ENCODE measurements at regions not wholly inside any gene's neighbourhood (a gene's known extent, or its start where the extent isn't known, plus 50 kb on each side); places are given as distances from the start of the nearest gene placed in this dataset.

DNA sequence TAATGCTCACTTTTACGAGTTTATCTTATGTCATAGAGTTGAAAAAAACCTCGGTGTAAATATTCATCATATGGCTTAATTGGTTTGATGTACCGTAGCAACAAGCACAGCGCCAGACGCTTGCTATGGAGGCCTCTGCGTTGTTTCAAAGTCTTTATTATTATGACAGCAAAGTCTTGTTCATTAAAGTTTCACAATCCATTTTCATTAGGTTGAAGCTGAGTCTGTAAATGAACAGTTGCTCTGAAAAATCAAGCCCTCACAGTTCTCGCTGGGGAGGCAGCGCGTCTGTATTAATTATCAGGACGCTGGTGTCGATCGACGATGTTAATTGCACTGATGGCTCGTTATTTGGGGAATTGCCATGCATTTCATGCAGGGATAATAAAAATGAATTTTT, 185.6 kb downstream of the INSC start:
- Mint-ChIP-seq H3K27ac (no peak overlapping the region), H3K27me3 (peaks cover 4% of the 10 kb centered on the region), H3K4me3 (no peak overlapping the region), H3K36me3 (no peaks in the 10 kb centered on the region), H3K9me3 (peaks cover 4% of the 10 kb centered on the region), H3K4me1 (no peaks in the 10 kb centered on the region)
- DNase-seq = no peak

GRCh38 chr11:15307619-15308024, 192.9 kb downstream of the INSC start:
- H3K36me3 Mint-ChIP-seq = no peaks in the 10 kb centered on the region
- H3K4me1 Mint-ChIP-seq = peaks cover 2% of the 10 kb centered on the region
- no peak overlapping the region for H3K27ac Mint-ChIP-seq
- H3K9me3 Mint-ChIP-seq = peaks cover 4% of the 10 kb centered on the region
- no peak overlapping the region for H3K4me3 Mint-ChIP-seq
- DNase-seq = no peak
- H3K27me3 Mint-ChIP-seq = peaks cover 1% of the 10 kb centered on the region

- DNase-seq = no peak
- H3K4me3 Mint-ChIP-seq = no peak overlapping the region
- no peak overlapping the region for H3K27ac Mint-ChIP-seq
- peaks cover 2% of the 10 kb centered on the region for H3K4me1 Mint-ChIP-seq
- no peaks in the 10 kb centered on the region for H3K27me3 Mint-ChIP-seq
- peaks cover 3% of the 10 kb centered on the region for H3K9me3 Mint-ChIP-seq
- no peaks in the 10 kb centered on the region for H3K36me3 Mint-ChIP-seq
These were observed 194.1 kb downstream of the INSC start for GRCh38 chr11:15308840-15309239.

DNA sequence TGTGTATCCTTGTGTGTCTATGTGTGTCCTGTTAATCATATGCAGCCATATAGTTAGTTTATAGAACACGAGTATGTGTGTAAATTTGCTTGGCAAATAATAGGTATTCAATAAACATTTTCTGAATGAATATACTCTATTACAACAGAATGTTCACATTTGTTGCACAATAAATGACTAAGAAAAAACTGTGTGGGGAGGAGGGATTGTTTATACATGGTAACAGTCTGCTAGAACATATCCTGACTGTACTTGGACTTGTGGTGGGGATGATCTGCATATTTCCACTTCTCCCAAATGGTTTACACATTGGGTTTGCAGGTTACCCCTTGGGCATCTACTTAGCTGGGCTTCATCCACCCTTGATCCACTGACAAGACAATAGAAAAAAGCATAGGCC, 194.6 kb downstream of the INSC start:
- H3K27me3 Mint-ChIP-seq = no peaks in the 10 kb centered on the region
- H3K4me3 Mint-ChIP-seq = no peak overlapping the region
- no peak for DNase-seq
- H3K27ac Mint-ChIP-seq = no peak overlapping the region
- H3K9me3 Mint-ChIP-seq = no peaks in the 10 kb centered on the region
- no peaks in the 10 kb centered on the region for H3K36me3 Mint-ChIP-seq
- peaks cover 2% of the 10 kb centered on the region for H3K4me1 Mint-ChIP-seq

GRCh38 chr11:15313862-15314261, 199.1 kb downstream of the INSC start:
- H3K4me3 Mint-ChIP-seq = no peak overlapping the region
- no peak for DNase-seq
- no peaks in the 10 kb centered on the region for H3K36me3 Mint-ChIP-seq
- H3K27me3 Mint-ChIP-seq = no peaks in the 10 kb centered on the region
- H3K4me1 Mint-ChIP-seq = no peaks in the 10 kb centered on the region
- H3K27ac Mint-ChIP-seq = no peak overlapping the region
- no peaks in the 10 kb centered on the region for H3K9me3 Mint-ChIP-seq

- H3K36me3 Mint-ChIP-seq = no peaks in the 10 kb centered on the region
- no peaks in the 10 kb centered on the region for H3K4me1 Mint-ChIP-seq
- no peaks in the 10 kb centered on the region for H3K9me3 Mint-ChIP-seq
- H3K27me3 Mint-ChIP-seq = no peaks in the 10 kb centered on the region
- H3K27ac Mint-ChIP-seq = no peak overlapping the region
- no peak overlapping the region for H3K4me3 Mint-ChIP-seq
- DNase-seq = no peak
These were observed 204.1 kb downstream of the INSC start for GRCh38 chr11:15318814-15319213.

DNA sequence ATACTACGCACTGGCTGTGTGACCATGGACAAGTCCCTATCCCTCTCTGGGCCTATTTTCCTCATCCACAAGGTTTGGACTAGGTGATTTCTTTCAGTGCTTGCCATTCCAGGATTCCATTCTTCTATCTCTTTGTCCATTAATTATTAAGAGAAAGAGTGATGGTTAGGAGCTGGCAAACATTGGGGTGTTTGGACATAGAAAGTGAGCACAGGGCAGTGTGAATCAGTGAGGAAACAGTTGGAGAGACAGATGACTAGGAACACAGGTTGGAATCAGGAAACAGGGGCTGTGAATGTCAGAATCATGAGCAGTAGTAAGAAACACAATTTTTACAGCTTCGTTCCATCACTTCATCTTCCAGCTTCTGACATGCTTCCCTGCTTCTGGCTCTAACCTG, 211.8 kb downstream of the INSC start:
- H3K36me3 Mint-ChIP-seq = no peaks in the 10 kb centered on the region
- H3K4me1 Mint-ChIP-seq = no peaks in the 10 kb centered on the region
- H3K27me3 Mint-ChIP-seq = no peaks in the 10 kb centered on the region
- H3K9me3 Mint-ChIP-seq = no peaks in the 10 kb centered on the region
- DNase-seq = no peak
- H3K27ac Mint-ChIP-seq = no peak overlapping the region
- no peak overlapping the region for H3K4me3 Mint-ChIP-seq

DNA sequence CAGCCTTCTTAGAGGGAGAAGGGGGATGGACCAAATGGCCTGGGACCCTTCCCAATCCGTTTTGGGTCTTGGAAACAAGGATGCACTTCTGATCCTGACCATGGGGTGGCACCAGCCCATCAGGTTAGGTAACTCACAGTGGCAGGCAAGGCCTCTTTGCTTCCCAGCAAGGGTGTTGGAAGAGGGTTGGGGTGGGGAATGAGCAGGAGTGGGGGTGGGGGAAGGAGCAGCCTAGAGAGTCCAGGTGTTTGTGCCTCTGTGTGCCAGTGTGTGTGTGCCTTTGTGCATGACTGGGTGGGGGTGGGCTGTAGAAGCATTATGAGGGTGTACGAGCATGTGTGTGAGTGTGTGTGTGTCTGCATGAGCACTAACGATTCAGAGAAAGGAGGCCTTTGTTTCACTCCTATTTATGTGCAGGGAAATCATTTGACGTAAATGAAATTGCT, 213.1 kb downstream of the INSC start:
- Mint-ChIP-seq H3K4me1 (no peaks in the 10 kb centered on the region), H3K27me3 (no peaks in the 10 kb centered on the region), H3K27ac (no peak overlapping the region), H3K9me3 (no peaks in the 10 kb centered on the region), H3K4me3 (no peak overlapping the region), H3K36me3 (no peaks in the 10 kb centered on the region)
- no peak for DNase-seq

DNA sequence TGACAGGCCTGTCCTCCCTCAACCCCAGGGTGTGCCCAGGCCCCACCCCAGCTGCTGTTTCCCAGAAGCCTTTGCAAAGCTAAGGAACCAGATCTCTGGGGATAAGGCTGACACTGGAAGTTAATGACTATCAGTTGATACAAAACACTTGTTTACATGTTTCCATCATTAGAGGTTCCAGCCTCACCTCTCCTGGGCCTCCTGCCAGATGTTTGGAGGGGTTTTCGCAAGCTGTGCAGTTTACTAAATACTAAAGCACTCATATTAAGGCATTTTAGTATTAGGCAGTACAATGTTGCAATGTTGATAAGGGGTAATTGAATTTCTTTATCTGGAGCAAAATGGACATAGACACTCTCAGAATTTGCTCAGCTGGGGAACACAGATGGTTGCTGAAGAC, 218.7 kb downstream of the INSC start:
- Mint-ChIP-seq H3K4me3 (no peak overlapping the region), H3K27me3 (peaks cover 9% of the 10 kb centered on the region)

GRCh38 chr11:15334766-15335165, 220.0 kb downstream of the INSC start:
- peaks cover 4% of the 10 kb centered on the region for H3K9me3 Mint-ChIP-seq
- H3K27ac Mint-ChIP-seq = no peak overlapping the region
- H3K4me1 Mint-ChIP-seq = no peaks in the 10 kb centered on the region
- H3K36me3 Mint-ChIP-seq = no peaks in the 10 kb centered on the region
- H3K4me3 Mint-ChIP-seq = no peak overlapping the region
- no peak for DNase-seq
- H3K27me3 Mint-ChIP-seq = peaks cover 16% of the 10 kb centered on the region

More for the DNA sequence above, 218.7 kb downstream of the INSC start:
- no peaks in the 10 kb centered on the region for H3K4me1 Mint-ChIP-seq
- H3K36me3 Mint-ChIP-seq = no peaks in the 10 kb centered on the region
- DNase-seq = no peak
- H3K9me3 Mint-ChIP-seq = no peaks in the 10 kb centered on the region
- H3K27ac Mint-ChIP-seq = no peak overlapping the region

DNA sequence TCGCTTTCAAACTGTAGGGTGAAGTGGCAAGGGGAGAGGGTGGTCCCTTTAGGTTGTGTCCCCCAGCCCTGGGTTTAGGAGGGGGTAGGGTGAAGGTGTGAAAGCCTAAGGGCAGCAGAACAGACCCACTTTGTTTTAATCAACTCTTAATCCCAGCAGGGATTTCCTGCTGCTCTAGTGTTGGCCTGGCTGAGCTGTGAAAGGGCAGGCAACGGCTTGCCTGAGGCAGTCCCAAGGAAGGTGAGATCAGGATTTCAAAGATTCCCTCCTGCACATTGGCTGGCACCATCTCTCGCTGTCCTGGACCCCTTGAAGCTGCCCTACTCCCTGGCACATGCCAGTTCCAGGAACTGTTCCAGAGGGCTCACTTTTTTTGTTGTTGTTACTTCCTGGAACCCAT, 221.3 kb downstream of the INSC start:
- Mint-ChIP-seq H3K9me3 (peaks cover 4% of the 10 kb centered on the region), H3K4me3 (no peak overlapping the region), H3K4me1 (no peaks in the 10 kb centered on the region), H3K27me3 (peaks cover 16% of the 10 kb centered on the region), H3K36me3 (no peaks in the 10 kb centered on the region), H3K27ac (no peak overlapping the region)
- DNase-seq = no peak

- Mint-ChIP-seq H3K27ac (no peak overlapping the region), H3K27me3 (peaks cover 22% of the 10 kb centered on the region), H3K4me1 (no peaks in the 10 kb centered on the region), H3K9me3 (peaks cover 4% of the 10 kb centered on the region), H3K4me3 (no peak overlapping the region), H3K36me3 (no peaks in the 10 kb centered on the region)
- DNase-seq = no peak
These were observed 224.6 kb downstream of the INSC start for GRCh38 chr11:15339302-15339701.

DNA sequence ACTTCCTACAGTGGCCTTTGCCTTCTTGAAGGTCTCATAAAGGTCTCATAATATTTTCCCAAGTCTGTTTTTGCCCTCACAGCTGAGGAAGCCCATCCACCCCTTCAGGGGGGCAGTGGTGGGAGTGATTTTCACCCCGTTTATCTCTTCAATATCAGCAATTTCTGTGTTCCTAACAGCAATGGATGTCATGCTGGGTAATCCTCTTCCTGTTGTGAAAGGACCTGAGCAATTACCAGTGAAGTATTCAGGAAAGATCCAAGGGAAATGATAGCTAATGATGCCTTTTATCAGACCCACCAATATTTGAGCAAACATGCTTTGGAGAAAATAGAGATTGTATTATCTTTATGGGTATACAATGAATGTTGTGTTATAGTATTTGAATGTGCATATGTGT, 226.9 kb downstream of the INSC start:
- no peaks in the 10 kb centered on the region for H3K4me1 Mint-ChIP-seq
- peaks cover 4% of the 10 kb centered on the region for H3K9me3 Mint-ChIP-seq
- peaks cover 24% of the 10 kb centered on the region for H3K27me3 Mint-ChIP-seq
- no peak overlapping the region for H3K4me3 Mint-ChIP-seq
- H3K36me3 Mint-ChIP-seq = no peaks in the 10 kb centered on the region
- no peak for DNase-seq
- no peak overlapping the region for H3K27ac Mint-ChIP-seq

DNA sequence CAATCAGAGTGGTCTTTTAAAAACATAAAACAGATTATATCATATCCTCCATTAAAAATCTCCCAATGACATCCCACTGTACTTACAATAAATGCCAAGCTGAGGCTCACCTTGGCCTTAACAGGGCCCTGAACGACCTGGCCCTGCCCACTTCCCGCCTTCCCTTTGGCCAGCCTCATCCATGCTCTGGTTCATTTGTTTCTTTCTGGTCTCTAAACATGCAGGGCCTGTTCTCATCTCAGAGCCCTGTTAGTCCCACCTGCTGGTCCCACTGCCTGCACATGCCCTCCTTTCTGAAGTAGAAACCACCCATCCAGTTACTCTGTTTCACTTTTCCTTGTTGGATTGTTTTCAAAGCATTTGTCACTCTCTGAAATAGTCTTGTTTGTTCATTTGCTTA, 227.4 kb downstream of the INSC start:
- H3K9me3 Mint-ChIP-seq = peaks cover 4% of the 10 kb centered on the region
- no peak for DNase-seq

GRCh38 chr11:15346907-15347306, 232.2 kb downstream of the INSC start:
- Mint-ChIP-seq H3K27ac (no peak overlapping the region), H3K9me3 (no peaks in the 10 kb centered on the region), H3K36me3 (no peaks in the 10 kb centered on the region), H3K4me1 (no peaks in the 10 kb centered on the region), H3K4me3 (no peak overlapping the region), H3K27me3 (peaks cover 12% of the 10 kb centered on the region)
- no peak for DNase-seq

More for the DNA sequence above, 227.4 kb downstream of the INSC start:
- Mint-ChIP-seq H3K36me3 (no peaks in the 10 kb centered on the region), H3K27me3 (peaks cover 24% of the 10 kb centered on the region), H3K4me1 (no peaks in the 10 kb centered on the region), H3K4me3 (no peak overlapping the region), H3K27ac (no peak overlapping the region)

GRCh38 chr11:15347969-15348734, 233.4 kb downstream of the INSC start:
- H3K36me3 Mint-ChIP-seq = no peaks in the 10 kb centered on the region
- H3K27me3 Mint-ChIP-seq = peaks cover 5% of the 10 kb centered on the region
- no peak for DNase-seq
- no peak overlapping the region for H3K27ac Mint-ChIP-seq
- no peaks in the 10 kb centered on the region for H3K9me3 Mint-ChIP-seq
- no peak overlapping the region for H3K4me3 Mint-ChIP-seq
- H3K4me1 Mint-ChIP-seq = no peaks in the 10 kb centered on the region

All from activated naive CD8-positive, alpha-beta T cell treated with anti-CD3 and anti-CD28 coated beads for 36 hours (primary cell).